GM20000 (cell line): ENCODE measurements at regions not wholly inside any gene's neighbourhood (a gene's known extent, or its start where the extent isn't known, plus 50 kb on each side); places are given as distances from the start of the nearest gene placed in this dataset.

Source experiments
- DNase-seq: peaks from one replicate; pipeline ENCODE4 v3.0.0; 2012; ENCODE audit warnings: low spot score
- CTCF ChIP-seq: IDR thresholded peaks from 2 replicates; pipeline ENCODE4 v1.5.1; 2012; ENCODE audit warnings: mild to moderate bottlenecking, control low read depth; ENCODE audit errors: extremely low read depth, missing control alignments

- TF ChIP-seq CTCF, result no peak
- DNase-seq, result no peak
Observed at GRCh38 chr12:43158126-43158525, 393.9 kb downstream of the ADAMTS20 start.

- DNase-seq, result no peak
- TF ChIP-seq CTCF, result no peak
Observed at GRCh38 chr12:43155376-43155775, 396.6 kb downstream of the ADAMTS20 start.

GRCh38 chr12:43154498-43155045 lies 397.4 kb downstream of the ADAMTS20 start:
- no peak for TF ChIP-seq CTCF
- DNase-seq, result no peak

- DNase-seq, result no peak
- no peak for TF ChIP-seq CTCF
Observed at GRCh38 chr12:43151441-43151981, 400.5 kb downstream of the ADAMTS20 start.

GRCh38 chr12:43148691-43149090 lies 403.3 kb downstream of the ADAMTS20 start:
- no peak for TF ChIP-seq CTCF
- no peak for DNase-seq

GRCh38 chr12:43147878-43148277 lies 404.1 kb downstream of the ADAMTS20 start:
- DNase-seq, result no peak
- TF ChIP-seq CTCF, result no peak

- no peak for TF ChIP-seq CTCF
- no peak for DNase-seq
Observed at GRCh38 chr12:43145481-43145880, 406.5 kb downstream of the ADAMTS20 start.
